Activated CD4-positive, alpha-beta T cell treated with anti-CD3 and anti-CD28 coated beads, Interleukin-2, amount 10 ng/mL, durations not matched to agents 7 days and 5 days (primary cell): ENCODE measurements at regions not wholly inside any gene's neighbourhood (a gene's known extent, or its start where the extent isn't known, plus 50 kb on each side); places are given as distances from the start of the nearest gene placed in this dataset.

Experiments
- CTCF ChIA-PET: fragments of 350-600 bp; sonication (Branson Sonifier 250); formaldehyde crosslinking; loops from one replicate; lab custom pipeline; 2021; ENCODE audit warnings: antibody characterized with exemption; lab: Charles Lee
- POLR2A ChIA-PET: fragments of 350-600 bp; sonication (Branson Sonifier 250); formaldehyde crosslinking; loops from one replicate; lab custom pipeline; 2021; ENCODE audit warnings: antibody characterized with exemption; lab: Charles Lee
- DNase-seq: peaks from one replicate; pipeline ENCODE4 v3.0.0-alpha.2; 2020
- H3K27ac Mint-ChIP-seq: one replicate; pipeline ENCODE4 v1.8.0; 2021; ENCODE audit warnings: mild to moderate bottlenecking, moderate library complexity, mixed read lengths
- H3K27me3 Mint-ChIP-seq: one replicate; pipeline ENCODE4 v1.8.0; 2021; ENCODE audit warnings: mixed read lengths
- H3K36me3 Mint-ChIP-seq: one replicate; pipeline ENCODE4 v1.8.0; 2021; ENCODE audit warnings: low read depth, mixed read lengths
- H3K4me1 Mint-ChIP-seq: one replicate; pipeline ENCODE4 v1.8.0; 2021; ENCODE audit warnings: mixed read lengths
- H3K4me3 Mint-ChIP-seq: one replicate; pipeline ENCODE4 v1.8.0; 2021; ENCODE audit warnings: mild to moderate bottlenecking, moderate library complexity, mixed read lengths
- H3K9me3 Mint-ChIP-seq: one replicate; pipeline ENCODE4 v1.8.0; 2021; ENCODE audit warnings: mixed read lengths

DNA sequence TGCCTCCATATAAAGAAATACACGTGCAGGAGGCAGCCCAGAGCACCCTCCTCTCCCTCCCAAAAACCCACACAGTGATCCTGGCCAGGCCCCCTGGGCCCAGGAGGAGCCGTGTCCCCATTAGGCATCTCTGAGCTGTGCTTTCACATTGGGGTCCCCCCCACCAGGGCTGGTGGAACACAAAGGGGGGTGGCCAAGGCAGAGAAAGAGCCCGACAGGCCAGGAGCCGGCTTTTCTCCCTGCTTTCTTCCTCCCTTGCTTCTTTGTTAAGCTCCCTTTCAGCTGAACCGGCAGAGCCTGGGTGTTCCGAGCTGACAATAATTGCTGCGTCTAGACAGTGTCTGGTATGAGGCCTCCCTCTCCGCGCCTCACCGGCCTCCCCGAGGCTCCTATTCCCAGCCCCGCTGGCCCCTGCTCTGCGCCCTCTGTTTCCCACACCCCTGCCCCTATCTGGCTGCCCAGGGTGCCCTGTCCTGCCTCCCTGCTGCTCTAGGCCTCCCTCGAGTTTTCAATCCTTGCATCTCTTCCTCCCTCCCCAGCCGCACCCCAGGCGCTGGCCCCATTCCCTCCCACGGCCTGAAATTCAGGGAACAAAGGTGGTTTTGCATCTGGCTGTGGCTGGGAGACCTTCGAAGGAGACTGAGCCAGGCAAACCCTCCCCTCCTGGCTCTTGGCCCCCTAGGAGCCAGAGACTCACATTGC lies 120.6 kb downstream of the C9orf50 start:
- Mint-ChIP-seq H3K27ac (no peak overlapping the region), H3K27me3 (no peaks in the 10 kb centered on the region), H3K4me3 (no peak overlapping the region), H3K4me1 (peaks cover 36% of the 10 kb centered on the region), H3K9me3 (no peaks in the 10 kb centered on the region), H3K36me3 (peaks cover 5% of the 10 kb centered on the region)
- ChIA-PET CTCF (interaction anchor here (0.8 to 1.9 kb wide), 5 partner anchors 9 to 326 kb away, joined by 3 to 6 read pairs (median 4); no protein-coding TSS in a partner anchor), POLR2A (no interaction called here)
- no peak for DNase-seq

DNA sequence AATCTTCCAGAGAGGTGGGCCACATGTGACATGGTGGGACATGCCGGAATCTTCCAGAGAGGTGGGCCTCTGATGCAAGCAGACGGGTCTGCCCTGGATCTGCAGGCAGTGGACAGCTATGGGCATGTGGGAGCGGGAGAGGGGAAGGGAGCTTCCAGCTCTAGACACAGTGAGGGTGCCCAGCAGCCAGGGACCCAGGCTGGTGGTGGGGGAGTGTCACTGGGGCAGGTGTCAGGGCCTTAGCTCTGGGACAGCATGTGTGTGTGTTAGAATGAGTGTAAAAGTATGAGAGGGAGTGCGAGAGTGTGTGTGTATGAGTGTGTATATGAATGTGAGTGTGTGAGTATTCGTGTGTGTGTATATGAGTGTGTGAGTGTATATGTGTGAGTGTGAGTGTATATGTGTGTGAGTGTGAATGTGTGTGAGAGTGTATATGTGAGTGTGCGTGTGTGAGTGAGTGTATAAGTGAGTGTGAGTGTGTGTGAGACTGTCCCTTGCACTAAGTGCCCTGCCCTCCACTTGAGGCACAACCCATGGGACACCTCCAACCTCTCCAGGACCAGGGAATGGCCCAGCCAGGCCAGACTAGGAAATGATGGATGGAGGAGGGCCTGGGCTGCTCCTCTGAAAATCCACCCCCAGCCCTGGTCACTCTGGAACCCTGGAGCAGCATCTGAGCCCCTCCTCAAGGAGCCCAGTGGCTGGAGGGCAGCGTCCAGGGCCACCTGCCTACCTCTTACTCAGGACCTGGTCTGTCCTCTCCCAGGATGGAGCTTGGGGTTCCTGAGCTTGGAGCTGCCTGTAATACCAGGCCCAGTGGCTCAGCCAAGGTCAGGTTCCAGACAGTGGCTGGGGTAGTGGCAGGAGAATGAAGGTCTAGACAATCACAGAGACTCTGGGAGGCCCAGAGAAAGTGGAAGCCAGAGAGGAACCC lies 122.2 kb downstream of the C9orf50 start:
- CTCF ChIA-PET = interaction anchor here (0.6 to 1.3 kb wide), 3 partner anchors 10 to 181 kb away, joined by 3 to 4 read pairs (median 4); no protein-coding TSS in a partner anchor
- Mint-ChIP-seq H3K4me1 (peaks cover 34% of the 10 kb centered on the region), H3K9me3 (no peaks in the 10 kb centered on the region), H3K27ac (peak overlapping the region; percentile 6), H3K4me3 (no peak overlapping the region), H3K36me3 (no peaks in the 10 kb centered on the region), H3K27me3 (no peaks in the 10 kb centered on the region)
- POLR2A ChIA-PET = no interaction called here
- DNase-seq = no peak

DNA sequence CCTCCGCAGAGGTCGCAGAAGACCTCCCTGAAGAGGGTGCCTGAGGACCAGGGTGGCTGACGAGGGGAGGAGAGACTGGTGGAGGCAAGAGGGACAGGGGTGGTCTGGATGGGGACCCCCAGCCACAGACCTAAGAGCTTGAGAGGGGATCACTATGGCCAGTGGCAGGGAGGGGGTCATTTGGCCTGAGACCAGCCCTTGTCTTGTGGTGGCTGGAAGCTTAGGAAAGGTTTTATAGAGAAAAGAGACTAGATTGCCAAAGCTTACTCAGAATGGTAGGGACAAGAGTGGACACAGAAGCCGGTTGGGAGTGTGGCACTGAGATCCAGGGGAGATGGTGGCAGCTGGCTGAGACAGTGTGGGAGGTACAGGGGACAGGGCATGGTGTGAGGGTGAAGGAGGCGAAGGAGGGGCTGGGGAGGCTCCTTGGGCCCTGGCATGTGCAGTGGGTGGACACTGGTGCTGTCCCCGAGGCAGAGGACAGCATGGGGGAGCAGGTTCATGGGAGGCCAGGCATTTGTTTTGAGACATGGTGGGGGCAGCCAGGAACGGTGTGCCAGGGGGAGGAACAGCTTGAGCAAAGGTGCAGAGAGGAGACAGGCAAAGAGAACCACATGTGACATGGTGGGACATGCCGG lies 123.0 kb downstream of the C9orf50 start:
- ChIA-PET POLR2A (no interaction called here), CTCF (interaction anchor here (0.9 to 1.3 kb wide), 3 partner anchors 10 to 320 kb away, joined by 3 to 4 read pairs (median 3); partner anchors contain the start of gene IER5L)
- peaks cover 35% of the 10 kb centered on the region for H3K4me1 Mint-ChIP-seq
- H3K27me3 Mint-ChIP-seq = no peaks in the 10 kb centered on the region
- H3K27ac Mint-ChIP-seq = no peak overlapping the region
- peaks cover 2% of the 10 kb centered on the region for H3K36me3 Mint-ChIP-seq
- H3K9me3 Mint-ChIP-seq = no peaks in the 10 kb centered on the region
- H3K4me3 Mint-ChIP-seq = no peak overlapping the region
- DNase-seq = no peak

DNA sequence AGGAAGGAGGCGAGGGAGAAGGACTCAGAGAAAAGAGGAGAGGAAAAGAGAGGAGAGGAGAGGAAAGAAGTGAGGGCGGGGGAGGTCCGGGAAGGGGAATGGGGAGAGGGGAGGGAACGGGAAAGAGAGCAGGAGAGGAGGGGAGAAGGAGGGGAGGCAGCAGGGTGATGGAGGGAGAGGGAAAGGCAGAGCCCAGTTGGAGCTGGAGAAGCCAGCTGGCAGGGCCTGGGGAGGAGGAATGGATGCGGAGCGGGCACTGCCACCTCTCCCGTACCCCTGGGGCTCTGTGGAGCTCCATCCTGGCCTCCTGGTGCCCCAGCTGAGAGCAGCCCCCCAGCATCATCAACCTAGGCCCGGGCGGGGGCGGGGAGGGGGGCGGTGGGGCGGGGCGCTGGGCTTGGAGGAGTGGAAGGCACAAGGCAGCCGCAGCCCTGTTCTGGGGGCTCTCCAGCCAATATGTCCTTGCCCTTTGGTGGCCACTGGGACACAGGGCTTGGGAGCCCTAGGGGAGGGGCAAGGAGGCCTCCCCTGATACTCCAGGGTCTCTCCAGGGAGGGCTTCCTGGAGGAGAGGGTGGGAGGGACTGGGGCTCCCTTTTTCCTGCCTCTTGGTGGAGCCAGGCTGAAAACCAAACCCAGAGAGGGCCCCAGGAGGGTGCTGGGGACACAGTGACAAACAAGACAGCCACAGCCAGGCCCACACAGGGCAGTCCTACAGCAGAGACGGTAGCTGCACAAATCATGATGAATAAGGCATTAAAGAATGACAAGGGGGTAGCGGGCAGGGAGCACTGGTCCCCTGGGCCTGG lies 123.7 kb downstream of the C9orf50 start:
- ChIA-PET CTCF (interaction anchor here (0.6 to 2.1 kb wide), 6 partner anchors 11 to 357 kb away, joined by 3 to 7 read pairs (median 4); partner anchors contain the start of gene IER5L), POLR2A (no interaction called here)
- H3K36me3 Mint-ChIP-seq = peaks cover 4% of the 10 kb centered on the region
- peak overlapping the region; percentile 76 for H3K4me3 Mint-ChIP-seq
- no peaks in the 10 kb centered on the region for H3K27me3 Mint-ChIP-seq
- DNase-seq = no peak
- H3K4me1 Mint-ChIP-seq = peaks cover 34% of the 10 kb centered on the region
- H3K27ac Mint-ChIP-seq = peak overlapping the region; percentile 82
- H3K9me3 Mint-ChIP-seq = no peaks in the 10 kb centered on the region

DNA sequence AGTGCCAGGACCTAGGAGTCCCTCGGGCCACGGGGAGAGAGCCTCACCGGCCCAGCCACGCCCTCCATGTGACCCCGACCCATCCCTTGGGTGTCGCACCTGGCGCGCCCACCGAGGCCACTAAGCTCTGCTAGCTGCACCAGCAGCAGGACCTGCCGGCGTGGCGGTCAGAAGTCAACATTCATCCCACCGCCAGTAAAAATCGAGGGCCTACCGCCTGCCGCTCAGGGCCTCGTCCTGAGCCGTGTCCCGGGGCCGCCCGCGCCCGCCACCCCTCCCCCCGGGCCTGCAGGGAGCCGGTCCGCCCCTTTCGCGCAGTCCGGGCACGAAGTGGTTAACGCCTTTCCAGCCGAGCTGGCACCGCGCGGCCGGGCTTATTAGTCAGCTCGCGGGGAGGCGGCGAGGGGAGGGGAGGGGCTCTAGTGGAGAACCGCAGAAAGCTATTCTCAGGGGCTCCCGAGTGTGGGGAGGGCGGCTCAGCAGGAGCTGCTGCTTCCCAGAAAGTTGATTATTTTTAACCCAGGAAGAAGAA lies 124.4 kb downstream of the C9orf50 start:
- DNase-seq = peak; percentile 72
- H3K27ac Mint-ChIP-seq = peak overlapping the region; percentile 82
- H3K4me1 Mint-ChIP-seq = peaks cover 37% of the 10 kb centered on the region
- peaks cover 4% of the 10 kb centered on the region for H3K36me3 Mint-ChIP-seq
- peak overlapping the region; percentile 76 for H3K4me3 Mint-ChIP-seq
- no peaks in the 10 kb centered on the region for H3K27me3 Mint-ChIP-seq
- POLR2A ChIA-PET = interaction anchor here (0.6 kb wide), 1 partner anchor 183 kb away, joined by 4 read pairs; no protein-coding TSS in a partner anchor
- CTCF ChIA-PET = interaction anchor here (0.6 to 2.1 kb wide), 8 partner anchors 11 to 358 kb away, joined by 3 to 7 read pairs (median 4); no protein-coding TSS in a partner anchor
- H3K9me3 Mint-ChIP-seq = no peaks in the 10 kb centered on the region

DNA sequence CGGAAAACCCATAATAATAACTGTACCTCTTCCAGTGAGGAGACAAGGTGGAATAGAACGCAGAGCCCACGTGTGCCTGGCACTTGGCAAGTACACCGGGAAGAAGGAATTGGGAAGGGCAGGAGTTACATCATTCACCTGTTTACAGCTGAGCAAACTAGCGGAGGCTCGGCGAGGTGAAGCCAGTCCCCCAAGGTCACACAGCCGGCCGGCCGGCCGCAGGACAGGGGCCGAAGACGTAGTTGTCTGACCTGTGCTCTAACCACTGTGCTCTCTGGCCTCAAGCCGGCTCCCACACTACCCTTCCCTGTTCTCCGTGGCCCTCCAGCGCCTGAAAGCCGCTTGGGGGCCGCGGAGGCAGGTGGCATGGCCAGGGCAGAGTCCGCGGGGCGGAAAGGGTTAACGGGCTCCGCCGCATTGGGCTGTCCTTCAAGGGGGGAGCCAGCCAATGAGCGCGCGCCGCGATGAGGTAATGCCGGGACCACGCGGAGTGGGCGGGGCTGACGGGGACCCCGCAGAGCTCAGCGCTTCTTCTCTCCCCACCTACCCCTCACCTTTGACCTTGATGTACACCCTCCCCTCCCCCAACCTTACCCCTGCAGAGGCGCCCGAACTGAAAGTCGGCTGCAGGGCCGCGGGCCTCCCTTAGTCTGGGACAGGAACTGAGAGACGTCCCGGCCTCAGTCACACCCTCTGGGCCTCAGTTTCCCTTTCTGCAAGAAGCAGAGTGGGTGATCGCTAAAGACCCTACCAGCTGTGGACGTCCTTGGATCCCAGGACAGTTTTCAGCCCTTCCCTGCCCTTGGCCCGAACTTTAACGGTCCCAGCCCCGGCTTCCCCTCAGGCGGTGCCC lies 125.1 kb downstream of the C9orf50 start:
- CTCF ChIA-PET = interaction anchor here (0.6 to 2.1 kb wide), 9 partner anchors 10 to 357 kb away, joined by 3 to 7 read pairs (median 4); no protein-coding TSS in a partner anchor
- peak; percentile 81 for DNase-seq
- POLR2A ChIA-PET = interaction anchor here (0.6 to 0.7 kb wide), 2 partner anchors 12 to 183 kb away, joined by 3 to 4 read pairs; no protein-coding TSS in a partner anchor
- Mint-ChIP-seq H3K27me3 (no peaks in the 10 kb centered on the region), H3K27ac (peak overlapping the region; percentile 79), H3K4me3 (peak overlapping the region; percentile 76), H3K9me3 (no peaks in the 10 kb centered on the region), H3K36me3 (peaks cover 6% of the 10 kb centered on the region), H3K4me1 (peaks cover 44% of the 10 kb centered on the region)

DNA sequence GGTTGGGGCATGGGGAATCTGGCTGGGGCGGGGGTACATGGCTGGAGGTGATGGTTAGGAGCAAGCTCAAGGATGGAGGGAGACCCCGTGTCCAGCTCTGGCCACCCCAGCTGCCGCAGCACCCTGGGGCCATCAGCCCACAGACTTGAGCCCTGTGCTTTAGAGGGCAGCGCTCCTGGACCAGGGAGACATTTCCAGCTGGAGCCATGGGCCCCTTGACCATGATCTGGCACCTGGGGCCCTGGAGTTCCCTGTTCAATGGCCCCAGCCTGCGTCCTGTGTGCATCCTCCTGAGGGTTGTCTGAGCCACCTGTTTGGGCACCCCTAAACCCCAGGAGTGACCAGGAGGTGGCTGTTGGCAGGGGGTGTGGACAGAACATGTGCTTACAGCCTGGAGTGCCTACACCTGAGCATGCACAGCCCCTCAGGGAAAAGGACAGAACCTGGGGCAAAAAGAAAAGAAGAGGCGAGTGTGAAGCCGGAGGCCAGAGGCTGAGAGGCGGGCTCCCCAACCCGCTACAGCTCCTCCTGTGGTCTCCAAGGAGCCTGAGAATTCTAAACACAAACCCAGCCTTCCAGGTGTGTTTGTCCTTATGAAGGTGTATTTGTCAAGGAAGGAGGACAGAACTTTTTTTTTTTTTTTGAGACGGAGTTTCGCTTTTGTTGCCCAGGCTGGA lies 126.7 kb downstream of the C9orf50 start:
- H3K27me3 Mint-ChIP-seq = no peaks in the 10 kb centered on the region
- ChIA-PET POLR2A (interaction anchor here (0.7 kb wide), 1 partner anchor 89 kb away, joined by 8 read pairs; no protein-coding TSS in a partner anchor), CTCF (interaction anchor here (0.6 to 1.7 kb wide), 5 partner anchors 11 to 52 kb away, joined by 3 to 5 read pairs (median 3); no protein-coding TSS in a partner anchor)
- peaks cover 10% of the 10 kb centered on the region for H3K36me3 Mint-ChIP-seq
- no peak for DNase-seq
- peaks cover 59% of the 10 kb centered on the region for H3K4me1 Mint-ChIP-seq
- no peak overlapping the region for H3K27ac Mint-ChIP-seq
- no peaks in the 10 kb centered on the region for H3K9me3 Mint-ChIP-seq
- H3K4me3 Mint-ChIP-seq = no peak overlapping the region

DNA sequence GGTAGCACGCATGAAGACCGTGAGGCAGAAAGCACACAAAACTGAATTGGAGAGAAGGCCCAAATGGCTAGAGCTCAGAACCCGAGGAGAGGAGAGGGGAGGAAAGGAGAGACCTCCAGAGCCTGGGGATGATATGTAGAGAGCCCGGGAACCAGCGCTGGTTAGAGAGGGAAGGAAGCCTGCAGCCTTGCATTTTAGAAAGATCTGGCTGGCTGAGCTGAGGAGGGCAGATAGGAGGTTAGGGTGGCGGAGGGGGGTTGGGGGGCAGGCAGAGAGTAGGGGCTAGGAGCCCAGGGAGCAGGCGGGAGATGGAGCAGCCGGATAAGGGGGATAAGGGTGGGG lies 127.2 kb downstream of the C9orf50 start:
- POLR2A ChIA-PET = no interaction called here
- peaks cover 63% of the 10 kb centered on the region for H3K4me1 Mint-ChIP-seq
- CTCF ChIA-PET = interaction anchor here (1.0 to 1.7 kb wide), 6 partner anchors 10 to 320 kb away, joined by 3 to 5 read pairs (median 4); partner anchors contain the start of gene NTMT1
- H3K9me3 Mint-ChIP-seq = no peaks in the 10 kb centered on the region
- peaks cover 10% of the 10 kb centered on the region for H3K36me3 Mint-ChIP-seq
- no peaks in the 10 kb centered on the region for H3K27me3 Mint-ChIP-seq
- DNase-seq = no peak
- no peak overlapping the region for H3K4me3 Mint-ChIP-seq
- no peak overlapping the region for H3K27ac Mint-ChIP-seq

DNA sequence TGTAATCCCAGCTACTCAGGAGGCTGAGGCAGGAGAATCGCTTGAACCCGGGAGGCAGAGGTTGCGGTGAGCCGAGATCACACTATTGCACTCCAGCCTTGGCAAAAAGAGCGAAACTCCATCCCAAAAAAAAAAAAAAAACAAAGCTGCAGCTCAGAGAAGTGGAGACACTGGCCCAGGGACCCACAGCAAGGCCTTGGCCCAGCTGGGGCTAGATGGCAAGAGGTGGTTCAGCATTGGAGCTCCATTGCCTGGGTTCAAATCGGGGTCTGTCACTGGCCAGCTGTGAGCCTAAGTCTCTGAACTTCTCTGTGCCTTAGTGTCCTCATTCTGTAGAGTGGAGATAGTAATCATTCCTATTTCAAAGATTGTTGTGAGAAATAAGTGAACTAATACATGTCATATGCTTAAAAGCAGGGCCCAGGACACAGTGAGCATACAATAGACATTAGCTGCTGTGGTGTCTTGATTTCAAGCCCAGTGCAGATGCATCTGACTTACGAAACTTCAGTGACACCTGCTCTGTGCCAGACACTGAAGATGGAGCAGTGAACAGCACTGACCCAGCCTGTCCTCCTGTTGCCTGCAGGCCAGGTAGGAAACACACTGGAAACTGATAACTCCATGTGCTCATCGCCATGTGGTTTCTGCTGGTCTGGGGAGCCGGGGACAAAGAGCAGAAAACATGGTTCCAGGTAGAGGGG lies 127.7 kb downstream of the C9orf50 start:
- peaks cover 10% of the 10 kb centered on the region for H3K36me3 Mint-ChIP-seq
- H3K4me1 Mint-ChIP-seq = peaks cover 63% of the 10 kb centered on the region
- H3K27ac Mint-ChIP-seq = no peak overlapping the region
- no peaks in the 10 kb centered on the region for H3K9me3 Mint-ChIP-seq
- CTCF ChIA-PET = interaction anchor here (0.6 to 1.7 kb wide), 6 partner anchors 10 to 350 kb away, joined by 3 to 5 read pairs (median 3); partner anchors contain the start of gene NTMT1
- H3K4me3 Mint-ChIP-seq = no peak overlapping the region
- DNase-seq = no peak
- H3K27me3 Mint-ChIP-seq = no peaks in the 10 kb centered on the region
- POLR2A ChIA-PET = interaction anchor here (0.5 kb wide), 1 partner anchor 46 kb away, joined by 6 read pairs; no protein-coding TSS in a partner anchor

DNA sequence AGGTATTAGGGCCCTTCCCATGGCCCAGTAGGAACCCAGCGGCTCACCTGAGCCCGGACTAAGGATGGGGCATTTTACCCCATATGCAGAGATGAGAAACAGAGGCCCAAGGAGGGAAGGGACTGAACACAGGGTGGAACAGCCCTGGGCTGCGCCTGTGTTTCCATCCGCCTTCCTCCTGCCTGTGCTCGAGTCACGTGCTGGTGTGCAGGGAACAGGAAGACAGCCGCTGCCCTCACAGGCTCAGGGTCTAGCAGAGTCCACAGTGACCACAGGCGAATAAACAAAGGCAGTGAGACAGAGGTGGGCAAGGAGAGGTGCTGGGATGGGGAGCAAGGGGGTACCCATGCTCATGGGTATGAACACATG lies 129.4 kb downstream of the C9orf50 start:
- Mint-ChIP-seq H3K36me3 (peaks cover 10% of the 10 kb centered on the region), H3K4me3 (no peak overlapping the region), H3K4me1 (peaks cover 65% of the 10 kb centered on the region), H3K27me3 (no peaks in the 10 kb centered on the region), H3K27ac (peak overlapping the region; percentile 28), H3K9me3 (no peaks in the 10 kb centered on the region)
- ChIA-PET CTCF (interaction anchor here (0.6 to 1.3 kb wide), 2 partner anchors 9 to 104 kb away, joined by 3 to 4 read pairs; no protein-coding TSS in a partner anchor), POLR2A (no interaction called here)
- DNase-seq = no peak
